Iris pigment epithelial cell (primary cell): ENCODE measurements at regions not wholly inside any gene's neighbourhood (a gene's known extent, or its start where the extent isn't known, plus 50 kb on each side); places are given as distances from the start of the nearest gene placed in this dataset.

Experiments
- DNase-seq: peaks from one replicate; pipeline ENCODE4 v3.0.0-alpha.2; 2011; ENCODE audit warnings: low read depth

DNA sequence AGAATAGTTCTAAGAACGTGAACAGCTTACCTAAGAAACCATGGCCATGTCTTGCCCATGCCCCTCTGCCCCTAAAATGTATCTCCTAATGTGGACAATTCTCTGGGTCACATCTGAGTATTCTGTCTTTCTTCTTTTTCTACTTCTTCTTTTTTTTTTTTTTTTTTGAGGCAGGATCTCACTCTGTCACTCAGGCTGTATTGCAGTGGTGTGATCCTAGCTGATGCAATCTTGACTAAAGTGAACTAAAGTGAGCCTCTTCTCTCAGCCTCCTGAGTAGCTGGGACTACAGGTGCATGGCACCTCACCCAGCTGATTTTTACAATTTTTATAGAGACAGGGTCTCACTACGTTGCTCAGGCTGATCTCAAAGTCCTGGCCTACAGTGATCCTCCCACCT, 204.8 kb upstream of the ZPLD1 start:
- no peak for DNase-seq

DNA sequence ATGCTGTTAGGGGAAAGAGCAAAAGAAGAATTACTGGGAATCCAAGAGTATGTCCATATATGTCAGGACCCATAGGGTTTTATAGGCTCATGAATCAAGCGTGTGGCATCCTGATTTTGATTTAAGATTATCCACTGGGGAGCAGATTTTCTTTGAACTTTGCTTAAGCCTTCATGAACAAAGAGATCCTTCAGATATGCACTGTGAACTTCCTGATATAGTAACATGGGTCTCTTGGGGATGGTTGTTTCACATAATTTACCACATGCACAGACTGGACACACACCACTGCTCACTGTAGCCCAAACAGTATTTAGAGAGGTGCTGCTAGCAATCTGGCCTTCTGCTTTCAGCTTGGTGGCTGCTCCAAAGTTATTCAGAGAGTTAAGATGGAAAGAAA, 200.9 kb upstream of the ZPLD1 start:
- no peak for DNase-seq

GRCh38 chr3:102235679-102236078, 199.1 kb upstream of the ZPLD1 start:
- DNase-seq, result no peak

DNA sequence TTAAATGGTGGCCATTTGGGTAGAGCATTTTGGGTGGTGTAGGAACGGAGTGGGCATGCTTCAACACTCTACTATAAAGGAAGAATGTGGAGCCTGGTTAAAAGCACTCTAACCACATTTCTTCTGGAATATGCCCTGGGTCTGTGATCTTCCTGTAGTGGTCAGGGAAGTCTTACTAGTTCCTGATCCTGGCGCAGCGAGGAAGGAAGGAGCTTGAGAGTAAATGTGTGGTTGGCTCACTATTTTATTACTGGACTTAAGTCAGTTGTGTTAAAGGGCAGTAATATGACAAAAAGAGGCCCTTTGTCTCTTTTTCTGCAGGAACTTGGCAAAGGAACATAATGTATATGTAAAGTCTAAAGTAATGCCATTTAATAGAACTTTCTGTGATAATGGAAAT, 197.6 kb upstream of the ZPLD1 start:
- DNase-seq, result no peak

DNA sequence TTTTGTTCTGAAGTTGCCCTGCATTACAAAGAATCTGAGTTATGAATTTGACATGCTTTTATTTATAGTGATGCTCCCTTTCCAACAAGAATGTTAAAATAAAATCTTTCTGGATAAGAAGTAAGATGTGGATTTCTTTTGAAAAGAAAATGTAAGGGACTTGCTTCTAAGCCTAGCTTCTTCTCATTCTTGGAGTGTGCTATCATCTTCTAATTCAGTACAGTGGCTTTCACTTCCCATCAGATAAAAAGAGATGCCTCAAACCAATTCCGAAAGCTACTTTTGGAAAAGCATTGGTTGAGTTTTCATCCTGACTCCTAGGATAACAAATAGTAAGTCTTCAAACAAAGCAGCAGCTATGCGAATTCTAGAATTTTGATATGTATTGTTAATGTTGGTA, 197.0 kb upstream of the ZPLD1 start:
- DNase-seq, result no peak

- DNase-seq, result no peak
Measured at GRCh38 chr3:102238362-102238761, 196.5 kb upstream of the ZPLD1 start.

DNA sequence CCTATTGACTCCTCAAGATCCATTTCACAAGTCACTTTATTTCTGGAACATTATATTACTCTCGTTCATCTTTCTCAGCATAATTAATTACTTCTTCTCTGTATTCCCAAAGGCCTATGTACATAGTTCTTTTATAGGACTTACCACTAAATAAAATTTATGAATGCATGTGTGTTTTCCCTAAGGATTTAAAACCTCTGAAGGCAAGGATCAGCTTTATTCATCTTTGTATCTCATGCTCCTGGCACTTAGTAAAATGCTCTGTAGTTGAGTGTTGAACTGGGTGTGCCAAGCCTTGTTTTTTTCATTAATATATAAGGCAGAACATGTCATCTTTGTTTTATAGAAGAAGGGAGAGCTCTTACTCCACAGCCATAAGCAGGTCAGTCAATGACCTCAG, 194.1 kb upstream of the ZPLD1 start:
- no peak for DNase-seq

GRCh38 chr3:102248981-102249705, 185.7 kb upstream of the ZPLD1 start:
- no peak for DNase-seq

GRCh38 chr3:102255736-102256135, 179.1 kb upstream of the ZPLD1 start:
- peak; percentile 1 for DNase-seq

DNA sequence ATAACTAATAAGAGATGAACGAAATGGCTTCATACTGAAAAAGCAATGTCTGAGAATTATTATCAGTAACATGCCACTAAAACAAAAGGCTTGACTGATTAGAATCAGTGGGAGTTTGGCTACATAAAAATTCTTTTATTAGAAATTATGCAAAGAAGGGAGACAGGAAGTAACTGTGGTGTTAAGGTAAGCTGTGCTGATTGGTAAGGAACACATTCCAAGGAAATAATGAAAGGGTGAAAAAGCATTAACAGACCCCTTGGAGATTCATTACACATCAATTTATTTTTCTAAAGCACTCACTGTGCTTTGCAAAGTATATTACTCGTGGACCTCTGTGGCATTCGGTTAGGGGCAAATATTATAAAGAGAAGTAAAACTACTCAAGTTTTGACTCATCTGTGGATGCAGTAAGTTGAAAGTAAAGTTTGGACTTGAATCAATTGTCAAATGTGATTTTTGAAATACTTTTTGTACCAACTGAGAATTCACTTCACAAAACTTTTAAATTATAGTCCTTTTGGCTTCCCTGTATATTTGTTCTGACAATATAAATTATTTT, 176.1 kb upstream of the ZPLD1 start:
- DNase-seq, result no peak

DNA sequence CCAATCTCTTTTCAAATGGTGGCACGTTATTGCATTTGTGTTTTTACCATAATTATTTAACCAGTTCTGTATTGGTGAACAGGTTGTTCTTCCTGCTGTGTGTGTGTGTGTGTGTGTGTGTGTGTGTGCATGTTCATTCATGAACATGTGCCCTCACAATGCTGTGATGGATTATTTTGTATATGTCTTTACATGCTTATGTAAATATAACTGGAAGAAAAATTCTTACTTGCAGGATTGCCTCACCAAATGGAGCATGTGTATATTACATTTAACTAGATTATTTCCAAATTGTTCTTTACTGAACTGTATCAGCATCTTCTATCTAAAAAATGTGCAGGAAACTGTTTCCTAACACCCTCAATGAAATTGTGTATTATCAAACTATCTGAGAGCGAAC, 175.2 kb upstream of the ZPLD1 start:
- no peak for DNase-seq

DNA sequence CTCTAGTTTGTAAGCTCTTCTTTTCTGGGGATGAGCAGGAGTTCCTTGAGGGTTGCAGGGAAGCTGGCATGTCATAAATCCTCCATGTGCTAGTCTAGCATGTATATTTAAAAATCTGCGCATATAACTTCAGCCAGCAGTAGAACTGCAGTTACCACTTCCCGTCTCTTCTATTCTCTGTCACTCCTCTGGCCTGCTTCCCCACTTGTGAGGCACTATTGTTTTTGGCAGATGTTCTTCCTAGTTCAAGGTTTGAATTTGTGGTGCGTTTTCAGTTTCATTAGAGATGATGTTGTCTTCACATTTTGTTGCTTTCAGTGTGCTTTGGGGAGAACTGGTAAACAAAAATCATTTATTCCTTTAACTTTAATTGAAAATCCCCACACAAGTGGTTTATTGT, 169.1 kb upstream of the ZPLD1 start:
- no peak for DNase-seq

- no peak for DNase-seq
Measured at GRCh38 chr3:102269406-102269805, 165.4 kb upstream of the ZPLD1 start.

- DNase-seq, result no peak
Measured at GRCh38 chr3:102290241-102290640, 144.6 kb upstream of the ZPLD1 start.

DNA sequence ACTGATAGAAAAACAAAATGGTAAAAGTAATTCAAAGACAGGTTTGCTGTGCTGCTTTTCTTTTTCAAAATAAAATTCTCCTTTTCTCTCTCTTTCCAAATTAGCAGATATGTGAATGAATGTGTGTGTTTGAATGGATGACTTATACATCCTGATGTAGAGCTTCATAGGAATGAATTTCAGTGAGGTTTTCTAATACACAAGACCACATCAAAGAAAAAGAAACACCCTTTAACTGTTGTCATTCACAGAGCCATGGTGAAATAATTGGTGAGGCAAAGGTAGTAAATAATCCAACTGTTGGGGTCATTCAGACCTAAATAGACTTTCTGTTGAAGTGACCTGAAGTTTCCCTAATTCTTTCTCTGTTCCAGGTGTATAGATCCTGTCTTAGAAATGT, 139.1 kb upstream of the ZPLD1 start:
- DNase-seq, result no peak

DNA sequence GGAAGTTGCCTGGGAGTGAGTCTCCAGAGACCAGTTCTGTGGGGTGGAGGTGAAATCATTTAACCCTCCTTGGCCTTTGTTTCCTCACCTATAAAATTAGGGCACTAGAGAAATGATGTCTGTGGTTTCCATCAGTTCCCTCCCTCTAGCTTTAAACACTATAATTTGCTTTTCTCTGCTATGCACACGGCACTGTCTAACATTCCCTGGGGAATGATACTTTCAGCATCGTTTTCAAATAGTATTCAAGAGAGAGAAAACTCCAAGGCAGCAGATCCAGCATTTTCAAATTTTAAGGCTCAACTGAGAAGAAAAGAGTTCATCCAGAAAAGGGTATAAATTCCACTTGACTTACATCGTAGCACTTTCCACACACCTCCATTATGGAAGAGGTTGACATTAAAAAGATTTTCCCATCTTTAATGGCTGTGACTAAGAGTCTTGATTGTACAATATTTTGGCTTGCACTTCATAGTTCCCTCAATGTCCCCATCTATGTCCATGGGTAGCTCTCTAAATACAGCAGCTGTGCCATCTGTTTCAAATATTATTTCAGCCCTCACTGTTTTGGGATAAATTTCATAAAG, 137.7 kb upstream of the ZPLD1 start:
- no peak for DNase-seq

DNA sequence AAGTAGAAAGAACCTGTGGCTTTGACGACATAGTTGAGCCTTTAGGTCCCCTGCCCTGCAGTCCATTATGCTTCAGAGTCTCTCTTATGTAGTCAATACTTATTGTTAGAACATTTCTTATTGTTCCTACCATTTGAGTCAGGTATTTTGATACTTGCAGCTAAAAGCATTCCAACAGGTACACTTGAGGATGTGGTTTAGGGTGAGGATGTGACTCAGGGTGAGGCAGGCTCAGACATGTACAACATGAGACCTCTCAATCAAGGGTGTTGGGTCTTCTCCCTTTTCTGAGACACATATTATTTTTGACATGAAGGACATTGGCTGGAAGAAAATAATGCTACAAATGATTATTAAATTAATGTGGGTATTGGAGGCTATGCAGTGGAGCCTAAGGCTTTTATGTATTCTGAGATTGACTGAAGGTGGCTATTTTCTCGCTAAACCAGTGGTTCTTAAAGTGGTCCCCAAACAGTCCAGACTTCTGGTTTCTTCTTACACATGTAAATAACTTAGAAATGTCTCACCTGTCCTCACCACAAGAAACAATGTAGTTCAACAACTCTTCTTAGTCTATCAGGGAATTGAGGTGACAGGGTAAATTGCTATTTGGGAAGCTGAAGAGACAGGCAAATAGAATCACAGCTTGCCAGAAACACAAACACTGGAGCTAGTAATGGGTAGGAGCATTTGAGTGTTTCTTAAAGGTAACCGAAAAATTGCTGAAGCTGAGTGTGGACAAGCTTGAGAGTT, 135.5 kb upstream of the ZPLD1 start:
- no peak for DNase-seq

- no peak for DNase-seq
Measured at GRCh38 chr3:102301155-102301880, 133.5 kb upstream of the ZPLD1 start.

- DNase-seq, result peak; percentile 2
Measured at GRCh38 chr3:102302020-102302419, 132.8 kb upstream of the ZPLD1 start.

GRCh38 chr3:102304550-102304949, 130.3 kb upstream of the ZPLD1 start:
- DNase-seq, result no peak

DNA sequence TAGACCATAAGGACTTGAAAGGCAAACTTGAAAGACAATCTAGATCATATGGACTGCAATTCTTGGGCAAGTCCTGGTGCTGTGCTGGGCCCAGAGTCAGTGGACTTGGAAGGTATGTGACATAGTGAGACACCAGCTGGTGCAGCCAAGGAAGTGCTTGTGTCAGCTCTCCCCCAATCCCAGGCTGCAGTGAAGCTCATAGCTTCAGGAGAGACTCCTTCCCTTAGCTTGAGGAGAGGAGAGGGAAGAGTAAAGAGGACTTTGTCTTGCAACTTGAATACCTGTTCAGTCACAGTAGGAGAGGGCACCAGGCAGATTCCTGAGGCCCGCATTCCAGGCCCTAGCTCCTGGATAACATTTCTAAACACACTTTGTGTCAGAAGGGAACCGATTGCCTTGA, 127.4 kb upstream of the ZPLD1 start:
- DNase-seq, result no peak

GRCh38 chr3:102329066-102329465, 105.7 kb upstream of the ZPLD1 start:
- no peak for DNase-seq
